GM12878 (cell line): ENCODE measurements at regions not wholly inside any gene's neighbourhood (a gene's known extent, or its start where the extent isn't known, plus 50 kb on each side); places are given as distances from the start of the nearest gene placed in this dataset.

Experiments
- ATAC-seq: fragments of 200-7000 bp; cut with Tn5 transposase; 3 replicates; pipeline ENCODE4 v1.9.1; 2020; ENCODE audit warnings: mild to moderate bottlenecking, moderate library complexity
- BruUV-seq: library from RNA; stranded (reverse); fragments of 400-500 nt; replicated peaks from 2 replicates; lab custom pipeline; 2021; lab: Mats Ljungman, UMichigan
- CTCF ChIA-PET: fragments of 300-600 bp; sonication (Branson Sonifier 250); formaldehyde crosslinking; extraction: SDS; loops from one replicate; lab custom pipeline; 2021; ENCODE audit warnings: inconsistent platforms; lab: Yijun Ruan, JAX
- POLR2A ChIA-PET: fragments of 350-600 bp; formaldehyde crosslinking; extraction: SDS; loops from one replicate; lab custom pipeline; 2021; ENCODE audit warnings: inconsistent platforms; lab: Charles Lee
- RAD21 ChIA-PET: fragments of 300-600 bp; sonication (Branson Sonifier 250); formaldehyde crosslinking; loops from one replicate; lab custom pipeline; 2023; ENCODE audit warnings: antibody characterized with exemption; ENCODE audit not compliant: unreplicated experiment; lab: Charles Lee
- SMC1A ChIA-PET: fragments of 300-600 bp; sonication (Branson Sonifier 250); formaldehyde crosslinking; loops from one replicate; lab custom pipeline; 2023; ENCODE audit not compliant: unreplicated experiment, uncharacterized antibody; lab: Charles Lee
- DNase-seq: peaks from one replicate; pipeline ENCODE4 v3.0.0-alpha.2; 2011; ENCODE audit warnings: low read depth, low spot score
- FAIRE-seq: peaks from 3 replicates; lab custom pipeline; 2011; peaks lifted over from hg19 to GRCh38; lab: Jason Lieb, UNC
- H2AFZ ChIP-seq: 2 replicates; pipeline ENCODE4 v1.6.0; 2011; ENCODE audit warnings: low read depth, low read length, control low read depth; ENCODE audit not compliant: control insufficient read depth
- H3K27ac ChIP-seq: 2 replicates; pipeline ENCODE4 v1.5.1; 2011; ENCODE audit warnings: control low read depth; ENCODE audit not compliant: control insufficient read depth, insufficient read depth
- H3K27me3 ChIP-seq, 2 experiments: replicated peaks in 1 of 2; 2 replicates each; pipeline versions ENCODE4 v1.6.0 to v1.6.1; 2011; ENCODE audit warnings: low read length in 1 of 2; ENCODE audit not compliant: control insufficient read depth in 2 of 2, insufficient read depth in 2 of 2
- H3K36me3 ChIP-seq, 2 experiments: 2 replicates each; pipeline ENCODE4 v1.5.1; 2011; ENCODE audit warnings: low read length in 1 of 2; ENCODE audit not compliant: control insufficient read depth in 2 of 2, insufficient read depth in 2 of 2
- H3K4me1 ChIP-seq: 2 replicates; pipeline ENCODE4 v1.6.1; 2011; ENCODE audit warnings: mild to moderate bottlenecking, low read length, moderate library complexity, mixed read lengths; ENCODE audit not compliant: control insufficient read depth, insufficient read depth
- H3K4me2 ChIP-seq: 2 replicates; pipeline ENCODE4 v1.6.0; 2011; ENCODE audit warnings: control low read depth; ENCODE audit not compliant: control insufficient read depth, insufficient read depth
- H3K4me3 ChIP-seq: fragments of 200-600 bp; sonication (generic); 2 replicates; pipeline ENCODE4 v1.5.1; 2016
- H3K79me2 ChIP-seq: 2 replicates; pipeline ENCODE4 v1.6.0; 2011; ENCODE audit warnings: low read length; ENCODE audit not compliant: control insufficient read depth, insufficient read depth
- H3K9ac ChIP-seq: 2 replicates; pipeline ENCODE4 v1.8.0; 2011; ENCODE audit warnings: low read length, control low read depth, mixed read lengths; ENCODE audit not compliant: control insufficient read depth, insufficient read depth
- H3K9me3 ChIP-seq: replicated peaks from 3 replicates; pipeline ENCODE4 v1.5.1; 2011; ENCODE audit warnings: mild to moderate bottlenecking, low read length; ENCODE audit not compliant: control insufficient read depth, insufficient read depth
- H4K20me1 ChIP-seq: 2 replicates; pipeline ENCODE4 v1.6.0; 2011; ENCODE audit not compliant: control insufficient read depth, insufficient read depth
- ASH2L ChIP-seq: fragments of 300-600, 200-600 bp; sonication (generic); IDR thresholded peaks from 2 replicates; pipeline ENCODE4 v1.6.1; 2017; ENCODE audit warnings: low read depth, mild to moderate bottlenecking, borderline replicate concordance
- E4F1 ChIP-seq: fragments of 450-650 bp; IDR thresholded peaks from 2 replicates; pipeline ENCODE4 v1.6.1; 2018; ENCODE audit warnings: borderline replicate concordance, mild to moderate bottlenecking; ENCODE audit not compliant: partially characterized antibody
- EED ChIP-seq: sonication (generic); IDR thresholded peaks from 2 replicates; pipeline ENCODE4 v1.6.1; 2016; ENCODE audit warnings: antibody characterized with exemption, low read depth
- HDAC6 ChIP-seq: fragments of 200-600 bp; sonication (generic); IDR thresholded peaks from one replicate; pipeline ENCODE4 v1.8.0; 2017; ENCODE audit warnings: antibody characterized with exemption; ENCODE audit not compliant: unreplicated experiment
- MYC ChIP-seq: IDR thresholded peaks from 2 replicates; pipeline ENCODE4 v1.6.1; 2011; ENCODE audit warnings: mild to moderate bottlenecking, low read length, moderate library complexity, inconsistent platforms; ENCODE audit not compliant: insufficient read depth, insufficient replicate concordance, insufficient read length, severe bottlenecking
- SMARCA5 ChIP-seq: fragments of 450-650 bp; IDR thresholded peaks from 2 replicates; pipeline ENCODE4 v1.6.1; 2017; ENCODE audit warnings: mild to moderate bottlenecking
- SPI1 ChIP-seq: IDR thresholded peaks from 2 replicates; pipeline ENCODE4 v1.6.1; 2011; ENCODE audit warnings: low read depth, mild to moderate bottlenecking, low read length, moderate library complexity, borderline replicate concordance; ENCODE audit not compliant: insufficient read depth
- WGBS: methylation state at CpG from one replicate; pipeline ENCODE4 v1.1.6; 2016; ENCODE audit warnings: low lambda C conversion rate; ENCODE audit not compliant: insufficient replicate concordance, insufficient coverage; ENCODE audit errors: missing lambda C conversion rate; 5-methylcytosine and 5-hydroxymethylcytosine counted together
- in situ Hi-C: fragments of 300-500 bp; cut with MboI; formaldehyde crosslinking; loops from 9 replicates; pipeline ENCODE4 v1.14.3; 2018; ENCODE audit warnings: mixed read lengths
- intact Hi-C: fragments of 100-400 bp; cut with micrococcal nuclease; formaldehyde crosslinking; loops from one replicate; pipeline ENCODE4 v1.14.2; 2022; ENCODE audit not compliant: unreplicated experiment

DNA sequence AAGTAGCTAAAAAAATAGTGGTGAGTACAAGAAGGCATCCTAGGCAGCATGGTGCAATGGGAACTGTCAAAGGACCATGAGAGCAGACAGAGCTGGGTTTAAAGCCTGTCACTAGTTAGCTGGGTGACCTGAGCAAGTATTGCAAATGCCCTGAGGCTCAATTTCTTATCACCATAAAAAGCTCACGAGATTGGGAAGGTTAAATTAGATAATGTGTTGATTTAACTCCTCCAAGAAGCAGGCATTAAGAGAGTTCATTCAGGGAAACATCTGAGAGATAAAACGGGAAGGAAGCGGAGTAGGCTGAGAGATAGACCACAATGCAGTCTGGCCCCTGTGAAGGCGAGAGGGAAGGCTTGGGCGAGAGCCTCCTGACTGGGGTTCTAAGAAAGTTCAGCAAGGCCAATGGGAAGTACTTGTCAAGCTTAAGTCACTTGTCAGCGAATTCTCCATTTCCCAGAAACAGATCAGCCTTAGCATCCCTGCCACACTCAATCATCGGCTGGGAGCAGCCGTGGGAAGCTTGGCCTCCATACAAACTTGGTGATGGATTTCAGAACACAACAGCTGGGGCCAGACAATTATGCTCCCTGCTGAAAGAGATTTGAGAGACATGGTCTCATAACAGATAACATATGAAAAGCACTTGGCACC, 105.5 kb downstream of the POU4F1 start:
- Histone ChIP-seq H3K4me2 (no peak overlapping the region), H4K20me1 (no peaks in the 10 kb centered on the region), H3K79me2 (no peaks in the 10 kb centered on the region), H3K4me3 (no peak overlapping the region), H3K4me1 (no peaks in the 10 kb centered on the region), H2AFZ (no peak overlapping the region), H3K27ac (no peak overlapping the region), H3K27me3 (no peaks in the 10 kb centered on the region), H3K9me3 (no peaks in the 10 kb centered on the region), H3K9ac (no peak overlapping the region), H3K36me3 (no peaks in the 10 kb centered on the region)
- BruUV-seq = no TSS peak
- FAIRE-seq (no peak), DNase-seq (no peak), ATAC-seq (no peak)
- 46% methylated on average over 8 of the region's 8 CpGs for WGBS
- SMC1A ChIA-PET = interaction anchor here (0.9 to 1.1 kb wide), 3 partner anchors 8 to 24 kb away, joined by 3 to 4 read pairs (median 3); no protein-coding TSS in a partner anchor
- TF ChIP-seq ASH2L (no peak), MYC (no peak), EED (no peak), SMARCA5 (no peak), E4F1 (no peak), HDAC6 (no peak), SPI1 (no peak)
- CTCF ChIA-PET = interaction anchor here (0.6 to 2.0 kb wide), 3 partner anchors 51 to 348 kb away, joined by 3 to 4 read pairs (median 3); no protein-coding TSS in a partner anchor
- in situ Hi-C loops = no loop called here
- RAD21 ChIA-PET = no interaction called here
- intact Hi-C loops = no loop called here
- POLR2A ChIA-PET = no interaction called here
